K562 (cell line): ENCODE measurements at regions not wholly inside any gene's neighbourhood (a gene's known extent, or its start where the extent isn't known, plus 50 kb on each side); places are given as distances from the start of the nearest gene placed in this dataset.

Experiments
- ATAC-seq: fragments of 200-7000 bp; cut with Tn5 transposase; 3 replicates; pipeline ENCODE4 v1.9.1; 2020; ENCODE audit warnings: moderate library complexity
- BruUV-seq: library from RNA; stranded (reverse); fragments of 400-500 nt; replicated peaks from 2 replicates; lab custom pipeline; 2021; lab: Mats Ljungman, UMichigan
- CTCF ChIA-PET: fragments of 300-600 bp; formaldehyde crosslinking; extraction: SDS; loops from one replicate; lab custom pipeline; 2021; ENCODE audit warnings: low intra/inter-chr PET ratio; lab: Yijun Ruan, JAX
- POLR2A ChIA-PET: fragments of 300-600, 350-650 bp; sonication (Branson Sonifier 250); formaldehyde crosslinking; extraction: SDS; loops from one replicate; lab custom pipeline; 2021; ENCODE audit warnings: antibody characterized with exemption, inconsistent platforms; lab: Yijun Ruan, JAX
- DNase-seq, 4 experiments: peaks; one replicate each; pipeline versions ENCODE4 v3.0.0 to v3.0.0-alpha.2; 2011 to 2018; ENCODE audit warnings: low spot score in 3 of 4, mixed read lengths in 3 of 4; ENCODE audit errors: extremely low read depth in 1 of 4
- FAIRE-seq: peaks from 2 replicates; lab custom pipeline; 2011; peaks lifted over from hg19 to GRCh38; lab: Jason Lieb, UNC
- H2AFZ ChIP-seq: 2 replicates; pipeline ENCODE4 v1.6.0; 2011; ENCODE audit warnings: low read depth, low read length, control low read depth, inconsistent platforms
- H3K27ac ChIP-seq: fragments of 200-600 bp; 3 replicates; pipeline ENCODE4 v1.8.0; 2011; ENCODE audit warnings: low read depth, mild to moderate bottlenecking, control low read depth, inconsistent platforms, low read length, moderate library complexity, mixed read lengths; ENCODE audit errors: extremely low read depth
- H3K27me3 ChIP-seq, 2 experiments: fragments of 300-600 bp in 1 of 2; 2 replicates in 1 of 2; 3 replicates in 1 of 2; pipeline versions ENCODE4 v1.6.0 to v1.8.0; 2011; ENCODE audit warnings: inconsistent platforms in 2 of 2, low read length in 2 of 2, mild to moderate bottlenecking in 1 of 2, mixed read lengths in 1 of 2, moderate library complexity in 1 of 2; ENCODE audit not compliant: control insufficient read depth in 2 of 2, insufficient read depth in 2 of 2
- H3K36me3 ChIP-seq: fragments of 300-600 bp; 3 replicates; pipeline ENCODE4 v1.8.0; 2011; ENCODE audit warnings: mild to moderate bottlenecking, low read length, inconsistent platforms; ENCODE audit not compliant: control insufficient read depth, insufficient read depth
- H3K4me1 ChIP-seq, 2 experiments: fragments of 200-600 bp in 1 of 2; replicated peaks in 1 of 2; 2 replicates in 1 of 2; 3 replicates in 1 of 2; pipeline versions ENCODE4 v1.5.1 to v1.8.0; 2011; ENCODE audit warnings: inconsistent platforms in 2 of 2, low read length in 2 of 2, mild to moderate bottlenecking in 1 of 2, mixed read lengths in 1 of 2, moderate library complexity in 1 of 2; ENCODE audit not compliant: control insufficient read depth in 2 of 2, insufficient read depth in 2 of 2
- H3K4me2 ChIP-seq: 2 replicates; pipeline ENCODE4 v1.6.1; 2011; ENCODE audit warnings: low read length, control low read depth, inconsistent platforms, mixed read lengths; ENCODE audit not compliant: insufficient read depth
- H3K4me3 ChIP-seq: fragments of 200-600 bp; sonication (generic), shearing (Covaris generic); 2 replicates; pipeline ENCODE4 v1.5.1; 2016; ENCODE audit warnings: control low read depth, inconsistent platforms
- H3K79me2 ChIP-seq: fragments of 200-600 bp; 3 replicates; pipeline ENCODE4 v1.8.0; 2011; ENCODE audit warnings: low read length, inconsistent platforms; ENCODE audit not compliant: control insufficient read depth, insufficient read depth
- H3K9ac ChIP-seq, 2 experiments: 2 replicates each; pipeline versions ENCODE4 v1.6.0 to v1.6.1; 2011; ENCODE audit warnings: low read depth in 2 of 2, low read length in 2 of 2, control low read depth in 1 of 2, inconsistent platforms in 1 of 2, mild to moderate bottlenecking in 1 of 2, mixed read lengths in 1 of 2; ENCODE audit not compliant: insufficient read depth in 1 of 2
- H3K9me1 ChIP-seq: one replicate; pipeline ENCODE4 v1.6.0; 2011; ENCODE audit warnings: inconsistent platforms, mild to moderate bottlenecking, low read length, moderate library complexity; ENCODE audit not compliant: control insufficient read depth, insufficient read depth
- H3K9me3 ChIP-seq: replicated peaks from 2 replicates; pipeline ENCODE4 v1.5.1; 2011; ENCODE audit warnings: low read depth, low read length, inconsistent platforms; ENCODE audit not compliant: control insufficient read depth, insufficient read depth
- H4K20me1 ChIP-seq: replicated peaks from 2 replicates; pipeline ENCODE4 v1.6.1; 2011; ENCODE audit warnings: low read length, inconsistent platforms, mixed read lengths; ENCODE audit not compliant: control insufficient read depth, insufficient read depth
- BCLAF1 ChIP-seq, 2 experiments: fragments of 450-650 bp in 1 of 2; IDR thresholded peaks; 2 replicates each; pipeline ENCODE4 v1.6.1; 2011 to 2017; ENCODE audit warnings: low read depth in 2 of 2, antibody characterized with exemption in 1 of 2, borderline replicate concordance in 1 of 2, low read length in 1 of 2, mild to moderate bottlenecking in 1 of 2, mixed read lengths in 1 of 2; ENCODE audit not compliant: control insufficient read depth in 1 of 2
- CBX8 ChIP-seq: fragments of 200-600 bp; sonication (generic); IDR thresholded peaks from 2 replicates; pipeline ENCODE4 v1.6.1; 2012; ENCODE audit warnings: borderline replicate concordance, mixed run types, low read depth, mild to moderate bottlenecking, moderate library complexity, mixed read lengths, low read length, control low read depth, inconsistent platforms; ENCODE audit not compliant: poor library complexity, severe bottlenecking; ENCODE audit errors: extremely low read depth
- CREB5 ChIP-seq: fragments of 250-450 bp; sonication (Bioruptor Pico); IDR thresholded peaks from 2 replicates; pipeline ENCODE4 v1.5.0; 2020; ENCODE audit warnings: mild to moderate bottlenecking
- KAT2B ChIP-seq: IDR thresholded peaks from one replicate; pipeline ENCODE4 v1.6.1; 2012; ENCODE audit warnings: low read depth, mild to moderate bottlenecking, control low read depth, inconsistent platforms, low read length, moderate library complexity
- RB1 ChIP-seq: fragments of 450-650 bp; IDR thresholded peaks from 2 replicates; pipeline ENCODE4 v1.6.1; 2017; ENCODE audit warnings: low read depth, mild to moderate bottlenecking
- RNF2 ChIP-seq: sonication (generic); IDR thresholded peaks from 2 replicates; pipeline ENCODE4 v1.6.1; 2016
- SMARCE1 ChIP-seq: fragments of 450-650 bp; IDR thresholded peaks from 2 replicates; pipeline ENCODE4 v1.7.1; 2016; ENCODE audit warnings: mild to moderate bottlenecking
- SPI1 ChIP-seq: IDR thresholded peaks from 2 replicates; pipeline ENCODE4 v1.6.1; 2011; ENCODE audit warnings: low read depth, low read length, control low read depth, borderline replicate concordance
- ZBTB5 ChIP-seq: fragments of 450-650 bp; IDR thresholded peaks from 2 replicates; pipeline ENCODE4 v1.6.1; 2017; ENCODE audit warnings: antibody characterized with exemption
- ZNF263 ChIP-seq: sonication (generic); formaldehyde crosslinking; IDR thresholded peaks from 2 replicates; pipeline ENCODE4 v1.8.0; 2022; ENCODE audit warnings: mild to moderate bottlenecking, missing genetic modification reagents, borderline replicate concordance
- ZNF586 ChIP-seq: fragments of 450-650 bp; formaldehyde crosslinking; conservative IDR thresholded peaks from 2 replicates; pipeline ENCODE4 v1.4.0; 2020; ENCODE audit warnings: mild to moderate bottlenecking, moderate library complexity
- WGBS: fragments of 100-300 bp; shearing (Covaris generic); methylation state at CpG from one replicate; pipeline ENCODE4 v1.1.6; 2016; ENCODE audit warnings: low coverage, mixed read lengths; ENCODE audit not compliant: insufficient coverage; ENCODE audit errors: missing lambda C conversion rate; 5-methylcytosine and 5-hydroxymethylcytosine counted together
- in situ Hi-C: fragments of 300-500 bp; cut with MboI; formaldehyde crosslinking; loops from 4 replicates; pipeline ENCODE4 v1.15.0; 2018; ENCODE audit warnings: inconsistent platforms, mixed read lengths
- intact Hi-C: fragments of 100-400 bp; cut with micrococcal nuclease; formaldehyde crosslinking; loops from 2 replicates; pipeline ENCODE4 v1.14.2; 2022

- DNase-seq (no peak), ATAC-seq (no peak), FAIRE-seq (no peak)
- Histone ChIP-seq H2AFZ (no peak overlapping the region), H3K79me2 (no peaks in the 10 kb centered on the region), H3K9me3 (no peaks in the 10 kb centered on the region), H3K9ac (no peak overlapping the region), H3K27me3 (no peaks in the 10 kb centered on the region), H3K36me3 (no peaks in the 10 kb centered on the region), H4K20me1 (no peaks in the 10 kb centered on the region), H3K4me1 (no peaks in the 10 kb centered on the region), H3K9me1 (no peaks in the 10 kb centered on the region), H3K4me3 (no peak overlapping the region), H3K27ac (no peak overlapping the region), H3K4me2 (no peak overlapping the region)
- BruUV-seq, result no TSS peak
- TF ChIP-seq KAT2B (no peak), CREB5 (CRISPR knock-in tag) (no peak), RB1 (no peak), SMARCE1 (no peak), RNF2 (no peak), CBX8 (no peak), BCLAF1 (IDR thresholded peaks at IDR 0.05; ENCODE audit: borderline replicate concordance in 1 of 2, control insufficient read depth in 1 of 2, low read depth in 2 of 2, low read length in 1 of 2) (no peak), SPI1 (no peak), ZNF263 (CRISPR knock-in tag) (no peak), ZNF586 (CRISPR knock-in tag) (no peak), ZBTB5 (no peak)
- CTCF ChIA-PET, result no interaction called here
- POLR2A ChIA-PET, result no interaction called here
- intact Hi-C loops, result no loop called here
- in situ Hi-C loops, result no loop called here
- 0% methylated on average over 4 of the region's 4 CpGs for WGBS
Measured at GRCh38 chr9:79164406-79164805, 407.4 kb upstream of the TLE4 start.
